Suprapubic skin (tissue), 3 donors: ENCODE measurements at regions not wholly inside any gene's neighbourhood (a gene's known extent, or its start where the extent isn't known, plus 50 kb on each side); places are given as distances from the start of the nearest gene placed in this dataset.

Experiments
- CTCF ChIP-seq, 2 donors: fragments of 200-600 bp in 1 of 2; fragments of 450-650 bp in 1 of 2; sonication (generic) in 1 of 2; IDR thresholded peaks; one replicate each; pipeline ENCODE4 v1.5.1; 2016 to 2019; ENCODE audit warnings: antibody characterized with exemption in 2 of 2, mild to moderate bottlenecking in 1 of 2, moderate library complexity in 1 of 2
- EP300 ChIP-seq: sonication (generic); formaldehyde crosslinking; IDR thresholded peaks from one replicate; pipeline ENCODE4 v1.6.1; 2017; ENCODE audit warnings: antibody characterized with exemption
- POLR2A ChIP-seq, 2 donors: fragments of 450-650 bp; IDR thresholded peaks; one replicate each; pipeline ENCODE4 v1.6.1; 2017; ENCODE audit warnings: antibody characterized with exemption in 2 of 2, mild to moderate bottlenecking in 2 of 2, moderate library complexity in 2 of 2

- no peak for TF ChIP-seq CTCF (IDR thresholded peaks at IDR 0.05)
- TF ChIP-seq EP300, result no peak
- no peak for TF ChIP-seq POLR2A (IDR thresholded peaks at IDR 0.05)
Observed at GRCh38 chr13:40179445-40180281, 486.8 kb downstream of the FOXO1 start.
